B cell (primary cell): ENCODE measurements at regions not wholly inside any gene's neighbourhood (a gene's known extent, or its start where the extent isn't known, plus 50 kb on each side); places are given as distances from the start of the nearest gene placed in this dataset.

ENCODE experiments used
- ATAC-seq: fragments of 200-7000 bp; cut with Tn5 transposase; one replicate; pipeline ENCODE4 v1.10.0; 2021; ENCODE audit warnings: low read depth, mild to moderate bottlenecking, moderate number of reproducible peaks, moderate library complexity
- CTCF ChIA-PET: fragments of 350-600 bp; sonication (Branson Sonifier 250); formaldehyde crosslinking; loops from one replicate; lab custom pipeline; 2021; ENCODE audit warnings: antibody characterized with exemption, inconsistent platforms; lab: Charles Lee
- POLR2A ChIA-PET: fragments of 350-600 bp; sonication (Branson Sonifier 250); formaldehyde crosslinking; loops from one replicate; lab custom pipeline; 2021; ENCODE audit warnings: antibody characterized with exemption; lab: Charles Lee
- DNase-seq: peaks from one replicate; pipeline ENCODE4 v3.0.0; 2013
- H2AFZ ChIP-seq: 2 replicates; pipeline ENCODE4 v1.6.1; 2012; ENCODE audit warnings: mild to moderate bottlenecking, low read depth, low read length; ENCODE audit not compliant: insufficient read depth, poor library complexity, severe bottlenecking
- H3K27ac ChIP-seq, 2 donors: 1 replicate in 1 of 2; 2 replicates in 1 of 2; pipeline ENCODE4 v1.5.1; 2012 to 2013; ENCODE audit warnings: low read length in 2 of 2, mild to moderate bottlenecking in 2 of 2, moderate library complexity in 1 of 2
- H3K27me3 ChIP-seq, 4 experiments: fragments of 200-600 bp in 1 of 4; sonication (generic) in 1 of 4; replicated peaks in 1 of 4; 1 replicate in 2 of 4; 2 replicates in 2 of 4; pipeline versions ENCODE4 v1.6.1 to v1.7.0; 2013 to 2016; ENCODE audit warnings: low read length in 3 of 4, mild to moderate bottlenecking in 2 of 4, mixed read lengths in 1 of 4, moderate library complexity in 1 of 4; ENCODE audit not compliant: insufficient read depth in 4 of 4, control insufficient read depth in 3 of 4; ENCODE audit errors: control extremely low read depth in 1 of 4
- H3K36me3 ChIP-seq, 2 experiments: replicated peaks in 1 of 2; 1 replicate in 1 of 2; 2 replicates in 1 of 2; pipeline versions ENCODE4 v1.6.1 to v1.7.1; 2013; ENCODE audit warnings: low read length in 1 of 2; ENCODE audit not compliant: insufficient read depth in 2 of 2, control insufficient read depth in 1 of 2; ENCODE audit errors: control extremely low read depth in 1 of 2, extremely low read depth in 1 of 2
- H3K4me1 ChIP-seq, 2 donors: fragments of 200-600 bp in 1 of 2; sonication (generic) in 1 of 2; 1 replicate in 1 of 2; 2 replicates in 1 of 2; pipeline versions ENCODE4 v1.5.1 to v1.6.1; 2013 to 2017; ENCODE audit warnings: low read length in 2 of 2; ENCODE audit not compliant: control insufficient read depth in 2 of 2, insufficient read depth in 2 of 2
- H3K4me2 ChIP-seq: replicated peaks from 2 replicates; pipeline ENCODE3; 2012; ENCODE audit warnings: mild to moderate bottlenecking, low read depth, low read length; ENCODE audit not compliant: poor library complexity, severe bottlenecking
- H3K4me3 ChIP-seq, 5 experiments: fragments of 200-600 bp in 1 of 5; sonication (generic) in 1 of 5; 1 replicate in 3 of 5; 2 replicates in 2 of 5; pipeline versions ENCODE4 v1.5.1 to v1.7.0; 2011 to 2016; ENCODE audit warnings: low read length in 4 of 5, mild to moderate bottlenecking in 4 of 5, low read depth in 2 of 5, control low read depth in 1 of 5, moderate library complexity in 1 of 5; ENCODE audit not compliant: insufficient read depth in 1 of 5; ENCODE audit errors: control extremely low read depth in 1 of 5, extremely low read depth in 1 of 5
- H3K79me2 ChIP-seq: fragments of 200-600 bp; sonication (generic); one replicate; pipeline ENCODE4 v1.6.0; 2016; ENCODE audit warnings: low read length; ENCODE audit not compliant: control insufficient read depth, insufficient read depth
- H3K9ac ChIP-seq: fragments of 200-600 bp; sonication (generic); 2 replicates; pipeline ENCODE4 v1.6.1; 2017; ENCODE audit warnings: mild to moderate bottlenecking, low read length, moderate library complexity
- H3K9me3 ChIP-seq, 3 donors: one replicate each; pipeline versions ENCODE4 v1.6.1 to v1.7.1; 2013; ENCODE audit warnings: low read length in 2 of 3; ENCODE audit not compliant: control insufficient read depth in 2 of 3, insufficient read depth in 1 of 3; ENCODE audit errors: control extremely low read depth in 1 of 3
- H4K20me1 ChIP-seq: 2 replicates; pipeline ENCODE4 v1.6.0; 2012; ENCODE audit warnings: mild to moderate bottlenecking, low read length; ENCODE audit not compliant: insufficient read depth, control insufficient read depth, poor library complexity, severe bottlenecking
- H3K27ac Mint-ChIP-seq: one replicate; pipeline ENCODE4 v1.8.0; 2021; ENCODE audit warnings: mixed read lengths
- H3K27me3 Mint-ChIP-seq: one replicate; pipeline ENCODE4 v1.8.0; 2021; ENCODE audit warnings: mixed read lengths
- H3K4me1 Mint-ChIP-seq: one replicate; pipeline ENCODE4 v1.8.0; 2021; ENCODE audit warnings: mixed read lengths
- H3K4me3 Mint-ChIP-seq: one replicate; pipeline ENCODE4 v1.8.0; 2021; ENCODE audit warnings: mixed read lengths
- H3K9me3 Mint-ChIP-seq: one replicate; pipeline ENCODE4 v1.8.0; 2022; ENCODE audit warnings: mixed read lengths; ENCODE audit not compliant: insufficient read depth
- EZH2 ChIP-seq: IDR thresholded peaks from 2 replicates; pipeline ENCODE4 v1.6.1; 2012; ENCODE audit warnings: borderline replicate concordance, low read depth, mild to moderate bottlenecking, moderate library complexity, low read length; ENCODE audit not compliant: insufficient read depth, poor library complexity, severe bottlenecking
- WGBS: methylation state at CpG from one replicate; pipeline ENCODE4 v1.1.5; 2013; ENCODE audit warnings: missing lambda C conversion rate; ENCODE audit not compliant: insufficient coverage; 5-methylcytosine and 5-hydroxymethylcytosine counted together
- intact Hi-C: fragments of 100-400 bp; cut with micrococcal nuclease; formaldehyde crosslinking; loops from one replicate; pipeline ENCODE4 v1.10.0; 2022
- TF ChIP-seq, protein P1 (sequence below): fragments of 200-600 bp; IDR thresholded peaks from one replicate; pipeline ENCODE4 v1.8.0; 2022; ENCODE audit warnings: antibody characterized with exemption, mild to moderate bottlenecking

DNA sequence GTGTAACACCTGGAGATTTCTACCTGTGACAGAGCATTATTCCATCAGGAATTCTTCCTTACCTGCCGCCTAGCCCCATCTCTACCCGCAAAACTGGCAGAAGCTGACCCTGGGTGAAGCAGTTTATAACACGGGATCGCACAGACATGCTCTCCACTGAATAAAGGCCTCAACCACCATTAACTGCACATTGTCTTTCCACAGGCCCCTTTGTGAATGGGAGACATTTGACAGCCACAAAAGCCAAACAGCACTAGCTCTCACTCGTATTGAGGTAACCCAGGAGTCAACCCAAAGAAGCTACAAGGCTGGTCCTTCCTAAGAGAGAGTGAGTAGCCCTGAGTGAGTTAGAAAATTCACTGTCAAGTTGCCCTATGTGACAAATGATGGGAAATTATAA, 135.6 kb downstream of the RCN1 start:
- H3K9me3 ChIP-seq = no peaks in the 10 kb centered on the region
- H2AFZ ChIP-seq = no peak overlapping the region
- H3K27me3 Mint-ChIP-seq = peaks cover 3% of the 10 kb centered on the region
- no peak overlapping the region for H3K4me3 Mint-ChIP-seq
- H3K9me3 Mint-ChIP-seq = no peaks in the 10 kb centered on the region
- H3K79me2 ChIP-seq = no peaks in the 10 kb centered on the region
- no peak overlapping the region for H3K9ac ChIP-seq
- WGBS = 97% methylated on average over 4 of the region's 5 CpGs
- intact Hi-C loops = no loop called here
- H3K27ac ChIP-seq = no peak overlapping the region
- ChIA-PET CTCF (no interaction called here), POLR2A (no interaction called here)
- no peaks in the 10 kb centered on the region for H3K4me1 Mint-ChIP-seq
- no peaks in the 10 kb centered on the region for H3K36me3 ChIP-seq
- H3K4me3 ChIP-seq = no peak overlapping the region
- H3K4me1 ChIP-seq = no peaks in the 10 kb centered on the region
- no peaks in the 10 kb centered on the region for H4K20me1 ChIP-seq
- no peaks in the 10 kb centered on the region for H3K27me3 ChIP-seq
- no peak for TF ChIP-seq EZH2
- TF ChIP-seq, protein P1, sequence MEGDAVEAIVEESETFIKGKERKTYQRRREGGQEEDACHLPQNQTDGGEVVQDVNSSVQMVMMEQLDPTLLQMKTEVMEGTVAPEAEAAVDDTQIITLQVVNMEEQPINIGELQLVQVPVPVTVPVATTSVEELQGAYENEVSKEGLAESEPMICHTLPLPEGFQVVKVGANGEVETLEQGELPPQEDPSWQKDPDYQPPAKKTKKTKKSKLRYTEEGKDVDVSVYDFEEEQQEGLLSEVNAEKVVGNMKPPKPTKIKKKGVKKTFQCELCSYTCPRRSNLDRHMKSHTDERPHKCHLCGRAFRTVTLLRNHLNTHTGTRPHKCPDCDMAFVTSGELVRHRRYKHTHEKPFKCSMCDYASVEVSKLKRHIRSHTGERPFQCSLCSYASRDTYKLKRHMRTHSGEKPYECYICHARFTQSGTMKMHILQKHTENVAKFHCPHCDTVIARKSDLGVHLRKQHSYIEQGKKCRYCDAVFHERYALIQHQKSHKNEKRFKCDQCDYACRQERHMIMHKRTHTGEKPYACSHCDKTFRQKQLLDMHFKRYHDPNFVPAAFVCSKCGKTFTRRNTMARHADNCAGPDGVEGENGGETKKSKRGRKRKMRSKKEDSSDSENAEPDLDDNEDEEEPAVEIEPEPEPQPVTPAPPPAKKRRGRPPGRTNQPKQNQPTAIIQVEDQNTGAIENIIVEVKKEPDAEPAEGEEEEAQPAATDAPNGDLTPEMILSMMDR = no peak
- no peak for DNase-seq
- ATAC-seq = no peak
- no peak overlapping the region for H3K27ac Mint-ChIP-seq
- H3K4me2 ChIP-seq = no peak overlapping the region

DNA sequence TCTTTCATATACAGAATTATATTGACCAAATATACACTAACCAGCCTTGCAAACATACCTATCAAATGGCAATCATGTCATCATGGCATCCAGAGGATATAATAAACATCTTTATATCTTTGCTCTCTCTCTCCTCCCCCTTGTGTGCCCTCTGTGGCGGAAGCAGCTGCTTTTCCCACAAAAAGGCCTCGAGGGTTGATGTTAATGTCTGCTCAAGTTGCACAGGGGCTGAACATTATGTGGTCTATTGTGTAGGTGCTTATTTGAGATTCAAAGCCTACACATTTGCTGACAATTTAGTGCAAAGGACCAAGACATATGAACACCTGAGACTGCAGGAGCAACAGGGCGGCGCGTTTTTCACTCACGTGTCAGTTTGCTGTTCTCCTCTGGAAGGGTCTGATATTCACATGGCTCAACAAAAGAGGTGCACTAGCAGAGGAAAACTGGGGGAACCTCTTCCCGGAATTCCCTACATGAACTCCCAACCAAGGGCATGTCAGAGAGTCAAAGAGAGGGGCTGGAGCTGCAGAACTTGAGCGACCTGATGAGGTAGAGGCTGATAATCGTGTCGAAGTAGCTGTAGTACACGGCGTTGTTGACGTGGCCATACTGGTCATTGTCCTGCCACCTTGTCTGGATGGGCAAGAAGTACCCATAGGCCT, 138.8 kb downstream of the RCN1 start:
- H3K9me3 Mint-ChIP-seq = no peaks in the 10 kb centered on the region
- no peaks in the 10 kb centered on the region for H3K36me3 ChIP-seq
- ChIA-PET POLR2A (no interaction called here), CTCF (no interaction called here)
- no peak overlapping the region for H3K27ac ChIP-seq
- peaks cover 13% of the 10 kb centered on the region for H3K27me3 Mint-ChIP-seq
- H3K4me1 Mint-ChIP-seq = no peaks in the 10 kb centered on the region
- peaks cover 0 to 1% (median 0%) of the 10 kb centered on the region in 3 donors for H3K9me3 ChIP-seq
- H3K4me3 ChIP-seq = no peak overlapping the region
- no peak for ATAC-seq
- intact Hi-C loops = no loop called here
- no peak overlapping the region for H2AFZ ChIP-seq
- H3K79me2 ChIP-seq = no peaks in the 10 kb centered on the region
- TF ChIP-seq EZH2 = no peak
- TF ChIP-seq, protein P1 = no peak
- 85% methylated on average over 12 of the region's 13 CpGs for WGBS
- no peak overlapping the region for H3K9ac ChIP-seq
- H3K4me1 ChIP-seq = no peaks in the 10 kb centered on the region
- H3K4me3 Mint-ChIP-seq = no peak overlapping the region
- H3K27me3 ChIP-seq = no peaks in the 10 kb centered on the region
- no peak overlapping the region for H3K27ac Mint-ChIP-seq
- H3K4me2 ChIP-seq = no peak overlapping the region
- no peaks in the 10 kb centered on the region for H4K20me1 ChIP-seq
- no peak for DNase-seq
